Neural progenitor cell (in vitro differentiated cells): ENCODE measurements at regions not wholly inside any gene's neighbourhood (a gene's known extent, or its start where the extent isn't known, plus 50 kb on each side); places are given as distances from the start of the nearest gene placed in this dataset.

ENCODE experiments used
- EZH2 ChIP-seq: fragments of 200-600 bp; sonication (generic); IDR thresholded peaks from 2 replicates; pipeline ENCODE4 v1.6.1; 2017; ENCODE audit warnings: antibody characterized with exemption, mild to moderate bottlenecking, moderate library complexity
- TF ChIP-seq, protein P1 (sequence below): fragments of 200-600 bp; sonication (generic); IDR thresholded peaks from 2 replicates; pipeline ENCODE4 v1.5.1; 2017; ENCODE audit warnings: antibody characterized with exemption, mild to moderate bottlenecking

DNA sequence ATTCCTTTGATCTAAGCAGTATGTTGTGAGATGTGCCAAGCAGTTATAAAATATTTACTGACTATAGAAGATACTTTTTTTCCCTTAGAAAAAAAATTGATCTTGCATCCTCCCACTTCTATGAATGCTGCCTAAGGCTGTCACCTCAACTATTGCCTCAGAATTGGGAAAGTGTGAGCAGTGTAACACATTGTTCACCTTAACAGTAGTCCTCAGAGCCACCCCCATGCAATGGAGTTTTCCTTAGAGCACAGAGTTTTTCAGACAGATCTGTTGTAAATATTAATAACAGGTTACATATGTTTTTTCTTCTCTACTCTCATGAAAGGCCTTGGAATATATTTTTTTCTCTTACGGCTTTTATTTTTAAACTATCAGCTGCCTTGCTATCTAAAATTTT is 607.3 kb downstream of the STK39 start:
- TF ChIP-seq, protein P1, sequence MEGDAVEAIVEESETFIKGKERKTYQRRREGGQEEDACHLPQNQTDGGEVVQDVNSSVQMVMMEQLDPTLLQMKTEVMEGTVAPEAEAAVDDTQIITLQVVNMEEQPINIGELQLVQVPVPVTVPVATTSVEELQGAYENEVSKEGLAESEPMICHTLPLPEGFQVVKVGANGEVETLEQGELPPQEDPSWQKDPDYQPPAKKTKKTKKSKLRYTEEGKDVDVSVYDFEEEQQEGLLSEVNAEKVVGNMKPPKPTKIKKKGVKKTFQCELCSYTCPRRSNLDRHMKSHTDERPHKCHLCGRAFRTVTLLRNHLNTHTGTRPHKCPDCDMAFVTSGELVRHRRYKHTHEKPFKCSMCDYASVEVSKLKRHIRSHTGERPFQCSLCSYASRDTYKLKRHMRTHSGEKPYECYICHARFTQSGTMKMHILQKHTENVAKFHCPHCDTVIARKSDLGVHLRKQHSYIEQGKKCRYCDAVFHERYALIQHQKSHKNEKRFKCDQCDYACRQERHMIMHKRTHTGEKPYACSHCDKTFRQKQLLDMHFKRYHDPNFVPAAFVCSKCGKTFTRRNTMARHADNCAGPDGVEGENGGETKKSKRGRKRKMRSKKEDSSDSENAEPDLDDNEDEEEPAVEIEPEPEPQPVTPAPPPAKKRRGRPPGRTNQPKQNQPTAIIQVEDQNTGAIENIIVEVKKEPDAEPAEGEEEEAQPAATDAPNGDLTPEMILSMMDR, result no peak
- TF ChIP-seq EZH2, result no peak
